ENCODE measurements at regions not wholly inside any gene's neighbourhood (a gene's known extent, or its start where the extent isn't known, plus 50 kb on each side); places are given as distances from the start of the nearest gene placed in this dataset.

DNA sequence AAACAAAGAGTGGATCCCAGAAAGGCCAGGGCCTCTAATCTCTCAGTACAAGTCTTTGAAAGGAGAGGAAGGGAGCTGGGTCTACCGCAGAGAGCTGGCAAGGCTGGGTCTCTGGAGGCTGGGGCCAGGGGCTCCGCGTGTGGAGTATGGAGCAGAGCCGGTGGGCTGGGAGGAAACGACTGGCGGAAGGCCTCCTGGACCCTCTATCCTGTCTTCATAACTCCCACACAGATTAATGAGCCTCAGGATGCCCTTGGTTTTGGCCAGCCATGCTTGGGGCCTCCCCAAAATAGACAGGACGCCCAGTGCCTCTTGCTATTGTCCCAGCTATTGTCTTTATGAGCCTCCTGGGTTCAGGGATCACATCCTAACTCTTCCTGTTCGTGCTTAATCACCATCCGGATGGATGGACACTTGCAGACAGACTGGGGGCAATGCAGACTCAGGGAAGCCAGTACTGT is 306.4 kb downstream of the DHX35 start:
- TF ChIP-seq, protein P1, sequence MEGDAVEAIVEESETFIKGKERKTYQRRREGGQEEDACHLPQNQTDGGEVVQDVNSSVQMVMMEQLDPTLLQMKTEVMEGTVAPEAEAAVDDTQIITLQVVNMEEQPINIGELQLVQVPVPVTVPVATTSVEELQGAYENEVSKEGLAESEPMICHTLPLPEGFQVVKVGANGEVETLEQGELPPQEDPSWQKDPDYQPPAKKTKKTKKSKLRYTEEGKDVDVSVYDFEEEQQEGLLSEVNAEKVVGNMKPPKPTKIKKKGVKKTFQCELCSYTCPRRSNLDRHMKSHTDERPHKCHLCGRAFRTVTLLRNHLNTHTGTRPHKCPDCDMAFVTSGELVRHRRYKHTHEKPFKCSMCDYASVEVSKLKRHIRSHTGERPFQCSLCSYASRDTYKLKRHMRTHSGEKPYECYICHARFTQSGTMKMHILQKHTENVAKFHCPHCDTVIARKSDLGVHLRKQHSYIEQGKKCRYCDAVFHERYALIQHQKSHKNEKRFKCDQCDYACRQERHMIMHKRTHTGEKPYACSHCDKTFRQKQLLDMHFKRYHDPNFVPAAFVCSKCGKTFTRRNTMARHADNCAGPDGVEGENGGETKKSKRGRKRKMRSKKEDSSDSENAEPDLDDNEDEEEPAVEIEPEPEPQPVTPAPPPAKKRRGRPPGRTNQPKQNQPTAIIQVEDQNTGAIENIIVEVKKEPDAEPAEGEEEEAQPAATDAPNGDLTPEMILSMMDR (tag by site-specific recombination; IDR thresholded peaks at IDR 0.05), result no peak
- TF ChIP-seq ZEB2 (tag by site-specific recombination; IDR thresholded peaks at IDR 0.05) (no peak), ZNF292 (tag by site-specific recombination; IDR thresholded peaks at IDR 0.05; ENCODE audit: borderline replicate concordance, low read depth) (no peak), ZNF239 (tag by site-specific recombination; IDR thresholded peaks at IDR 0.05) (no peak), ZNF37A (tag by site-specific recombination; IDR thresholded peaks at IDR 0.05) (no peak), MZF1 (tag by site-specific recombination; IDR thresholded peaks at IDR 0.05; ENCODE audit: borderline replicate concordance) (no peak), ZSCAN30 (tag by site-specific recombination; IDR thresholded peaks at IDR 0.05) (no peak)

Measured in HEK293 (cell line).